SK-N-MC (cell line): ENCODE measurements at regions not wholly inside any gene's neighbourhood (a gene's known extent, or its start where the extent isn't known, plus 50 kb on each side); places are given as distances from the start of the nearest gene placed in this dataset.

ENCODE experiments used
- EZH2 ChIP-seq: fragments of 200-600 bp; sonication (generic); IDR thresholded peaks from one replicate; pipeline ENCODE4 v1.6.1; 2017; ENCODE audit warnings: antibody characterized with exemption
- FOXP2 ChIP-seq: optimal IDR thresholded peaks from 2 replicates; pipeline ENCODE3; 2011; ENCODE audit warnings: mild to moderate bottlenecking, moderate library complexity; ENCODE audit not compliant: insufficient read depth; ENCODE audit errors: extremely low read length, control extremely low read depth
- POLR2AphosphoS5 ChIP-seq: IDR thresholded peaks from 2 replicates; pipeline ENCODE4 v1.6.1; 2012; ENCODE audit warnings: mild to moderate bottlenecking, low read depth, low read length, borderline replicate concordance

- TF ChIP-seq EZH2: no peak
- no peak for TF ChIP-seq POLR2AphosphoS5
- no peak for TF ChIP-seq FOXP2
Observed at GRCh38 chr6:169993861-169994481, 242.5 kb downstream of the ERMARD start.
